HCT116 (cell line): ENCODE measurements at regions not wholly inside any gene's neighbourhood (a gene's known extent, or its start where the extent isn't known, plus 50 kb on each side); places are given as distances from the start of the nearest gene placed in this dataset.

Experiments used
- ATAC-seq: fragments of 200-7000 bp; cut with Tn5 transposase; 2 replicates; pipeline ENCODE4 v1.9.1; 2020; ENCODE audit warnings: mild to moderate bottlenecking, moderate library complexity
- BruUV-seq: library from RNA; stranded (reverse); fragments of 400-500 nt; replicated peaks from 2 replicates; lab custom pipeline; 2021; lab: Mats Ljungman, UMichigan
- CTCF ChIA-PET: fragments of 300-600 bp; sonication (Branson Sonifier 250); formaldehyde crosslinking; loops from one replicate; lab custom pipeline; 2021; ENCODE audit warnings: antibody characterized with exemption; lab: Charles Lee
- POLR2A ChIA-PET: fragments of 300-600, 350-600 bp; sonication (Branson Sonifier 250); formaldehyde crosslinking; loops from one replicate; lab custom pipeline; 2021; ENCODE audit warnings: antibody characterized with exemption; lab: Charles Lee
- RAD21 ChIA-PET, 2 experiments: fragments of 300-600 bp; sonication (Branson Sonifier 250); formaldehyde crosslinking; loops; one replicate each; lab custom pipeline; 2023; ENCODE audit warnings: low total read pairs in 2 of 2; ENCODE audit not compliant: uncharacterized antibody in 2 of 2, unreplicated experiment in 2 of 2, low non-redundant PET in 1 of 2; lab: Charles Lee
- DNase-seq: peaks from one replicate; pipeline ENCODE4 v3.0.0-alpha.2; 2010; ENCODE audit warnings: low read depth, low spot score
- H2AFZ ChIP-seq: fragments of 200-600 bp; shearing (Covaris generic), sonication (generic); 2 replicates; pipeline ENCODE4 v1.6.1; 2017; ENCODE audit warnings: low read depth, mixed run types, mixed read lengths, antibody characterized with exemption, low read length; ENCODE audit not compliant: poor library complexity, severe bottlenecking
- H3K27ac ChIP-seq: 2 replicates; pipeline ENCODE4 v1.5.1; 2012; ENCODE audit warnings: low read depth, low read length
- H3K27me3 ChIP-seq: fragments of 200-600 bp; sonication (generic); 2 replicates; pipeline ENCODE4 v1.6.1; 2016; ENCODE audit warnings: mixed run types, low read length, mixed read lengths; ENCODE audit not compliant: insufficient read depth
- H3K36me3 ChIP-seq, 2 experiments: fragments of 200-500 bp in 1 of 2; fragments of 200-600 bp in 1 of 2; sonication (Bioruptor generic) in 1 of 2; sonication (generic) in 1 of 2; 2 replicates each; pipeline versions ENCODE4 v1.5.1 to v1.6.1; 2014 to 2016; ENCODE audit warnings: low read length in 2 of 2, inconsistent platforms in 1 of 2, mixed read lengths in 1 of 2, mixed run types in 1 of 2; ENCODE audit not compliant: insufficient read depth in 2 of 2, control insufficient read depth in 1 of 2
- H3K4me1 ChIP-seq, 2 experiments: fragments of 200-600 bp in 1 of 2; sonication (generic) in 1 of 2; 2 replicates each; pipeline versions ENCODE4 v1.5.1 to v1.6.1; 2012 to 2017; ENCODE audit warnings: low read length in 2 of 2, inconsistent platforms in 1 of 2, mild to moderate bottlenecking in 1 of 2, mixed read lengths in 1 of 2, mixed run types in 1 of 2, moderate library complexity in 1 of 2; ENCODE audit not compliant: insufficient read depth in 2 of 2, control insufficient read depth in 1 of 2
- H3K4me2 ChIP-seq: fragments of 200-600 bp; sonication (generic); 2 replicates; pipeline ENCODE4 v1.6.1; 2017; ENCODE audit warnings: mixed run types, low read length, mixed read lengths
- H3K4me3 ChIP-seq, 2 experiments: fragments of 200-600 bp in 1 of 2; sonication (generic) in 1 of 2; replicated peaks in 1 of 2; 2 replicates each; pipeline ENCODE4 v1.5.1; 2011 to 2016; ENCODE audit warnings: low read length in 2 of 2, control low read depth in 1 of 2, low read depth in 1 of 2, mild to moderate bottlenecking in 1 of 2, mixed read lengths in 1 of 2, mixed run types in 1 of 2
- H3K79me2 ChIP-seq: fragments of 200-600 bp; sonication (generic); 2 replicates; pipeline ENCODE4 v1.6.1; 2017; ENCODE audit warnings: mild to moderate bottlenecking, mixed run types, low read length, moderate library complexity, mixed read lengths; ENCODE audit not compliant: insufficient read depth
- H3K9ac ChIP-seq: fragments of 200-600 bp; sonication (generic); 2 replicates; pipeline ENCODE4 v1.6.1; 2016; ENCODE audit warnings: low read length, mixed read lengths
- H3K9me2 ChIP-seq: fragments of 200-600 bp; sonication (generic), shearing (Covaris generic); 2 replicates; pipeline ENCODE4 v1.6.1; 2017; ENCODE audit warnings: mixed run types, mild to moderate bottlenecking, moderate library complexity; ENCODE audit not compliant: insufficient read depth
- H3K9me3 ChIP-seq, 2 experiments: fragments of 200-500 bp in 1 of 2; fragments of 200-600 bp in 1 of 2; sonication (Bioruptor generic) in 1 of 2; sonication (generic) in 1 of 2; 2 replicates each; pipeline ENCODE4 v1.6.1; 2014 to 2017; ENCODE audit warnings: low read length in 2 of 2, mixed read lengths in 2 of 2, inconsistent platforms in 1 of 2, low read depth in 1 of 2, mild to moderate bottlenecking in 1 of 2, mixed run types in 1 of 2, moderate library complexity in 1 of 2; ENCODE audit not compliant: control insufficient read depth in 1 of 2, insufficient read depth in 1 of 2
- H4K20me1 ChIP-seq: fragments of 200-600 bp; sonication (generic), shearing (Covaris generic); 2 replicates; pipeline ENCODE4 v1.6.1; 2017; ENCODE audit warnings: mixed run types, mild to moderate bottlenecking, moderate library complexity; ENCODE audit not compliant: insufficient read depth
- CBX3 ChIP-seq: IDR thresholded peaks from 2 replicates; pipeline ENCODE4 v1.6.1; 2012; ENCODE audit warnings: low read depth
- CEBPB ChIP-seq: IDR thresholded peaks from 2 replicates; pipeline ENCODE4 v1.6.1; 2012; ENCODE audit warnings: low read depth
- EGR1 ChIP-seq: IDR thresholded peaks from 2 replicates; pipeline ENCODE4 v1.6.1; 2012; ENCODE audit warnings: low read depth
- ELF1 ChIP-seq: IDR thresholded peaks from 2 replicates; pipeline ENCODE4 v1.6.1; 2012; ENCODE audit warnings: low read depth, borderline replicate concordance
- EZH2 ChIP-seq: fragments of 200-600 bp; sonication (generic); IDR thresholded peaks from 2 replicates; pipeline ENCODE4 v1.6.1; 2017; ENCODE audit warnings: antibody characterized with exemption, mixed run types
- EZH2phosphoT487 ChIP-seq: fragments of 200-600 bp; IDR thresholded peaks from 2 replicates; pipeline ENCODE4 v1.6.1; 2018; ENCODE audit warnings: antibody characterized with exemption, borderline replicate concordance
- JUND ChIP-seq: IDR thresholded peaks from 2 replicates; pipeline ENCODE4 v1.6.1; 2012
- POLR2AphosphoS5 ChIP-seq: IDR thresholded peaks from 2 replicates; pipeline ENCODE4 v1.6.1; 2011; ENCODE audit warnings: mild to moderate bottlenecking, low read depth, low read length, moderate library complexity
- RAD21 ChIP-seq: IDR thresholded peaks from 2 replicates; pipeline ENCODE4 v1.6.1; 2012; ENCODE audit warnings: low read depth, mild to moderate bottlenecking
- REST ChIP-seq: IDR thresholded peaks from 2 replicates; pipeline ENCODE4 v1.6.1; 2012; ENCODE audit warnings: low read depth
- SP1 ChIP-seq: IDR thresholded peaks from 2 replicates; pipeline ENCODE4 v1.6.1; 2012; ENCODE audit warnings: low read depth
- SRF ChIP-seq: IDR thresholded peaks from 2 replicates; pipeline ENCODE4 v1.6.1; 2012; ENCODE audit warnings: low read depth
- TCF7L2 ChIP-seq: IDR thresholded peaks from 2 replicates; pipeline ENCODE4 v1.7.0; 2011; ENCODE audit warnings: borderline replicate concordance, inconsistent platforms; ENCODE audit not compliant: insufficient read depth, insufficient read length; ENCODE audit errors: extremely low read depth
- YY1 ChIP-seq: IDR thresholded peaks from 2 replicates; pipeline ENCODE4 v1.6.1; 2011; ENCODE audit warnings: low read length, low read depth, moderate library complexity, mild to moderate bottlenecking; ENCODE audit not compliant: insufficient replicate concordance; ENCODE audit errors: extremely low read depth
- ZFX ChIP-seq: fragments of 450-650 bp; IDR thresholded peaks from 2 replicates; pipeline ENCODE4 v1.6.1; 2017
- intact Hi-C: fragments of 100-400 bp; cut with micrococcal nuclease; formaldehyde crosslinking; loops from 2 replicates; pipeline ENCODE4 v1.10.0; 2022
- TF ChIP-seq, protein P1 (sequence below): IDR thresholded peaks from 2 replicates; pipeline ENCODE4 v1.6.1; 2012

DNA sequence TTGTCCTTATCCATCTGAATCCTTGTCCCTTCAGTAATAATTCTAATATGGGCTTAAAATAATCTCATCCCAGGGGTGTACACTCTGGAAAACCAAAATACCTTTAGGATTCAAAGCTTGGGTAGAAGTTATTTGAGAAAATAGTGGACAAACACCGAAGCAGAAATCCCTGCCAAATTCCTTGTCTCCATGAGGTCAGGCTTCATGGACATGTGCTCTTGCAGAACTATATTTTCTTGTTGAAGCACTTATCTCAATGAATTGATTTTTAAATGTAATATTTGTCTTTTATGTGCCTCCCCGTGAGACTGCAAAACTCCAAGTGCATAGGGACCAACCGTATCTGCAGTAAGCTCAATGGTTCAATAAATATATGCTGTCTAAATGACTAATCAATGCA is 1153.3 kb upstream of the AUTS2 start:
- no peaks in the 10 kb centered on the region for H3K27me3 ChIP-seq
- no peak overlapping the region for H3K4me2 ChIP-seq
- ChIA-PET POLR2A (no interaction called here), RAD21 (no interaction called here)
- no peaks in the 10 kb centered on the region for H3K9me2 ChIP-seq
- TF ChIP-seq YY1: no peak
- TF ChIP-seq CBX3: no peak
- TF ChIP-seq EZH2: no peak
- no peak for TF ChIP-seq SRF
- TF ChIP-seq ZFX: no peak
- no peak for TF ChIP-seq CEBPB
- no peak for TF ChIP-seq ELF1
- no peak for TF ChIP-seq SP1
- TF ChIP-seq POLR2AphosphoS5: no peak
- TF ChIP-seq TCF7L2: no peak
- TF ChIP-seq RAD21: no peak
- no peak for TF ChIP-seq JUND
- TF ChIP-seq, protein P1, sequence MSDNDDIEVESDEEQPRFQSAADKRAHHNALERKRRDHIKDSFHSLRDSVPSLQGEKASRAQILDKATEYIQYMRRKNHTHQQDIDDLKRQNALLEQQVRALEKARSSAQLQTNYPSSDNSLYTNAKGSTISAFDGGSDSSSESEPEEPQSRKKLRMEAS: no peak
- TF ChIP-seq EZH2phosphoT487: no peak
- no peak for TF ChIP-seq EGR1
- TF ChIP-seq REST: no peak
- TF ChIP-seq, all 23 proteins: peak for 0
- no peaks in the 10 kb centered on the region for H3K79me2 ChIP-seq
- no peaks in the 10 kb centered on the region for H3K36me3 ChIP-seq
- no peak overlapping the region for H3K27ac ChIP-seq
- H3K4me3 ChIP-seq: no peak overlapping the region
- peaks cover 0 to 3% of the 10 kb centered on the region in 2 experiments; a peak in 3 of 4 replicates for H3K9me3 ChIP-seq
- no peak overlapping the region for H2AFZ ChIP-seq
- no peak overlapping the region for H3K9ac ChIP-seq
- intact Hi-C loops: no loop called here
- H4K20me1 ChIP-seq: no peaks in the 10 kb centered on the region
- CTCF ChIA-PET: no interaction called here
- no peak for DNase-seq
- no peak for ATAC-seq
- H3K4me1 ChIP-seq: no peaks in the 10 kb centered on the region
- BruUV-seq: no TSS peak
